A172 (cell line): ENCODE measurements at regions not wholly inside any gene's neighbourhood (a gene's known extent, or its start where the extent isn't known, plus 50 kb on each side); places are given as distances from the start of the nearest gene placed in this dataset.
A peak's percentile ranks its signal among the peaks of the same experiment; 100 is the strongest.

ENCODE experiments used
- DNase-seq: peaks from one replicate; pipeline ENCODE4 v3.0.0-alpha.2; 2015; ENCODE audit warnings: low spot score

GRCh38 chr6:23140871-23141270, 571.5 kb downstream of the HDGFL1 start:
- no peak for DNase-seq

GRCh38 chr6:23145781-23146180, 576.4 kb downstream of the HDGFL1 start:
- DNase-seq, result no peak

- DNase-seq, result no peak
Observed at GRCh38 chr6:23154159-23154558, 584.8 kb downstream of the HDGFL1 start.

GRCh38 chr6:23170049-23170448, 600.7 kb downstream of the HDGFL1 start:
- DNase-seq, result no peak

GRCh38 chr6:23173234-23173633, 603.9 kb downstream of the HDGFL1 start:
- no peak for DNase-seq

GRCh38 chr6:23174781-23175361, 605.5 kb downstream of the HDGFL1 start:
- peak; percentile 77 for DNase-seq

GRCh38 chr6:23175391-23175790, 606.0 kb downstream of the HDGFL1 start:
- DNase-seq, result no peak

- DNase-seq, result no peak
Observed at GRCh38 chr6:23176471-23176870, 607.1 kb downstream of the HDGFL1 start.

- DNase-seq, result no peak
Observed at GRCh38 chr6:23176883-23177282, 607.5 kb downstream of the HDGFL1 start.

GRCh38 chr6:23177806-23178205, 608.4 kb downstream of the HDGFL1 start:
- no peak for DNase-seq

GRCh38 chr6:23179994-23180393, 610.6 kb downstream of the HDGFL1 start:
- DNase-seq, result no peak

- no peak for DNase-seq
Observed at GRCh38 chr6:23180504-23181293, 611.3 kb downstream of the HDGFL1 start.

- DNase-seq, result no peak
Observed at GRCh38 chr6:23181356-23182110, 612.2 kb downstream of the HDGFL1 start.

- no peak for DNase-seq
Observed at GRCh38 chr6:23183846-23184245, 614.5 kb downstream of the HDGFL1 start.

GRCh38 chr6:23184351-23184750, 615.0 kb downstream of the HDGFL1 start:
- no peak for DNase-seq

- DNase-seq, result no peak
Observed at GRCh38 chr6:23195487-23195886, 626.1 kb downstream of the HDGFL1 start.

GRCh38 chr6:23199541-23199940, 630.2 kb downstream of the HDGFL1 start:
- DNase-seq, result no peak

GRCh38 chr6:23200946-23201345, 631.6 kb downstream of the HDGFL1 start:
- DNase-seq, result no peak

- DNase-seq, result no peak
Observed at GRCh38 chr6:23202207-23202606, 632.8 kb downstream of the HDGFL1 start.

GRCh38 chr6:23212398-23212797, 643.0 kb downstream of the HDGFL1 start:
- no peak for DNase-seq

- DNase-seq, result no peak
Observed at GRCh38 chr6:23213193-23213592, 643.8 kb downstream of the HDGFL1 start.

GRCh38 chr6:23213651-23214050, 644.3 kb downstream of the HDGFL1 start:
- no peak for DNase-seq

GRCh38 chr6:23218751-23219150, 649.4 kb downstream of the HDGFL1 start:
- no peak for DNase-seq
